ENCODE measurements at regions not wholly inside any gene's neighbourhood (a gene's known extent, or its start where the extent isn't known, plus 50 kb on each side); places are given as distances from the start of the nearest gene placed in this dataset.

DNA sequence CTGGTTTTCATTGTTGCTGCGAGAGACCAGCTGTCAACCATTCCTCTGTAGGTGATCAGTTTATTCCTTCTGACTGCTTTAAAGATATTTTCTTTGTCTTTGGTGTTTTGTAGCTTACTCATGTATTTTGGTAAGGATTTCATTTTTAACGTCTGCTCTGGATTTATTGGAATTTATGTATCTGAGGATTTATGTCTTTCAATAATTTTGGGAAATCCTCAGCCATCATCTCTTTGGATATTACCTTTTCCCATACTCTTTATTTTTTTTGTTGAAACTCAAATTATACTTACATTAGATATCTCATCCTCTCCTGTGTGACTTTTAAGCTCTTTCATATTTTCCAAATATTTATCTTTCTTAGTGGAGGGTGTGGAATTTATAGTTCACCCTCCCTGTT is 62.7 kb upstream of the COL8A1 start:
- no peaks in the 10 kb centered on the region for H3K27me3 ChIP-seq (ENCODE audit: insufficient read depth, poor library complexity, severe bottlenecking)
- DNase-seq (ENCODE audit: low spot score) = no peak
- H3K4me3 ChIP-seq (ENCODE audit: severe bottlenecking) = no peak overlapping the region
- no peak for ATAC-seq (ENCODE audit: low read depth)
- H3K27ac ChIP-seq (ENCODE audit: poor library complexity, severe bottlenecking) = no peak overlapping the region
- peaks cover 6% of the 10 kb centered on the region for H3K4me1 ChIP-seq (ENCODE audit: insufficient read depth, poor library complexity, severe bottlenecking)
- H3K9me3 ChIP-seq (ENCODE audit: severe bottlenecking) = no peaks in the 10 kb centered on the region
- H3K36me3 ChIP-seq (ENCODE audit: low read depth) = no peaks in the 10 kb centered on the region
- TF ChIP-seq, protein P1, sequence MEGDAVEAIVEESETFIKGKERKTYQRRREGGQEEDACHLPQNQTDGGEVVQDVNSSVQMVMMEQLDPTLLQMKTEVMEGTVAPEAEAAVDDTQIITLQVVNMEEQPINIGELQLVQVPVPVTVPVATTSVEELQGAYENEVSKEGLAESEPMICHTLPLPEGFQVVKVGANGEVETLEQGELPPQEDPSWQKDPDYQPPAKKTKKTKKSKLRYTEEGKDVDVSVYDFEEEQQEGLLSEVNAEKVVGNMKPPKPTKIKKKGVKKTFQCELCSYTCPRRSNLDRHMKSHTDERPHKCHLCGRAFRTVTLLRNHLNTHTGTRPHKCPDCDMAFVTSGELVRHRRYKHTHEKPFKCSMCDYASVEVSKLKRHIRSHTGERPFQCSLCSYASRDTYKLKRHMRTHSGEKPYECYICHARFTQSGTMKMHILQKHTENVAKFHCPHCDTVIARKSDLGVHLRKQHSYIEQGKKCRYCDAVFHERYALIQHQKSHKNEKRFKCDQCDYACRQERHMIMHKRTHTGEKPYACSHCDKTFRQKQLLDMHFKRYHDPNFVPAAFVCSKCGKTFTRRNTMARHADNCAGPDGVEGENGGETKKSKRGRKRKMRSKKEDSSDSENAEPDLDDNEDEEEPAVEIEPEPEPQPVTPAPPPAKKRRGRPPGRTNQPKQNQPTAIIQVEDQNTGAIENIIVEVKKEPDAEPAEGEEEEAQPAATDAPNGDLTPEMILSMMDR (IDR thresholded peaks at IDR 0.05; ENCODE audit: poor library complexity, severe bottlenecking) = no peak

- DNase-seq (ENCODE audit: low spot score) (no peak), ATAC-seq (ENCODE audit: low read depth) (no peak)
- H3K27ac ChIP-seq (ENCODE audit: poor library complexity, severe bottlenecking) = no peak overlapping the region
- H3K27me3 ChIP-seq (ENCODE audit: insufficient read depth, poor library complexity, severe bottlenecking) = no peaks in the 10 kb centered on the region
- no peak overlapping the region for H3K4me3 ChIP-seq (ENCODE audit: severe bottlenecking)
- TF ChIP-seq, protein P1 (IDR thresholded peaks at IDR 0.05; ENCODE audit: poor library complexity, severe bottlenecking) = no peak
- H3K9me3 ChIP-seq (ENCODE audit: severe bottlenecking) = no peaks in the 10 kb centered on the region
- H3K4me1 ChIP-seq (ENCODE audit: insufficient read depth, poor library complexity, severe bottlenecking) = no peaks in the 10 kb centered on the region
- H3K36me3 ChIP-seq (ENCODE audit: low read depth) = no peaks in the 10 kb centered on the region
These were observed 68.3 kb upstream of the COL8A1 start for GRCh38 chr3:99570061-99570460.

DNA sequence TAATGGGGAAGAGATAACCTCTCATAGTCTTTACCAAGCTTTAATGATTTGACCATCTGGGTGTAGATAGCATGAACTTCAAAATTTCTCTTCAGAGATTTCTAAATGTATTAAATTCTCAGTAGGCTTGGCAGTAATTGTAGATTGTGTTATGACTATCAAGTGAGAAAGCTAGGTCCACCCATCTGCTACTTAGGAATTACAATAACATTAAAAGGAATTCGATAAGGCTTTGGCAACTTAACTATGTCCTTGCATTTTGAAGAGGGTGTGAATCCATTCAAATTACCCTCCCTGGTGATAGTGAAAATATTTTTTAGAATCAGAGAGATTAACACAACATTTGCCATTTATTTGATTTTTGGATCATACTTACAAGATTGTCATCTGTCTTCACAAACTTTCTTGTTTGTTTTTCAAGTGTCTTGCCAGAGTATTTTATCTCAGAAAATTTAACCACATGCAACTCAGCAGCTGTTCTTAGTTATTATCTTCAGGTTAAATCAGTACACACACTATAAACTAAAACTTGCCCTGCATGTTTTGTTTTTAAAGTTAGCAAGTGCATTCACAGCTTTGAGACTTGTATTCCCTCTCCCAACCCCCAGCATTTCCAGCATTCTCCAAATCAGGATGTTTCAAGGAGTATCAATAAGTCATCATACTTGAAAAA is 69.6 kb upstream of the COL8A1 start:
- no peak for ATAC-seq (ENCODE audit: low read depth)
- H3K27ac ChIP-seq (ENCODE audit: poor library complexity, severe bottlenecking) = peak overlapping the region; percentile 11

GRCh38 chr3:99565331-99565730 is 73.1 kb upstream of the COL8A1 start:
- Histone ChIP-seq H3K36me3 (ENCODE audit: low read depth) (no peaks in the 10 kb centered on the region), H3K27ac (ENCODE audit: poor library complexity, severe bottlenecking) (peak overlapping the region; percentile 99), H3K9me3 (ENCODE audit: severe bottlenecking) (no peaks in the 10 kb centered on the region), H3K27me3 (ENCODE audit: insufficient read depth, poor library complexity, severe bottlenecking) (no peaks in the 10 kb centered on the region), H3K4me3 (ENCODE audit: severe bottlenecking) (no peak overlapping the region), H3K4me1 (ENCODE audit: insufficient read depth, poor library complexity, severe bottlenecking) (peaks cover 23% of the 10 kb centered on the region)
- ATAC-seq (ENCODE audit: low read depth) (no peak), DNase-seq (ENCODE audit: low spot score) (no peak)
- TF ChIP-seq, protein P1 (IDR thresholded peaks at IDR 0.05; ENCODE audit: poor library complexity, severe bottlenecking) = no peak

More for the DNA sequence above, 69.6 kb upstream of the COL8A1 start:
- Histone ChIP-seq H3K27me3 (ENCODE audit: insufficient read depth, poor library complexity, severe bottlenecking) (no peaks in the 10 kb centered on the region), H3K36me3 (ENCODE audit: low read depth) (no peaks in the 10 kb centered on the region), H3K4me1 (ENCODE audit: insufficient read depth, poor library complexity, severe bottlenecking) (peaks cover 6% of the 10 kb centered on the region), H3K4me3 (ENCODE audit: severe bottlenecking) (no peak overlapping the region), H3K9me3 (ENCODE audit: severe bottlenecking) (no peaks in the 10 kb centered on the region)
- no peak for DNase-seq (ENCODE audit: low spot score)
- TF ChIP-seq, protein P1 (IDR thresholded peaks at IDR 0.05; ENCODE audit: poor library complexity, severe bottlenecking) = no peak

DNA sequence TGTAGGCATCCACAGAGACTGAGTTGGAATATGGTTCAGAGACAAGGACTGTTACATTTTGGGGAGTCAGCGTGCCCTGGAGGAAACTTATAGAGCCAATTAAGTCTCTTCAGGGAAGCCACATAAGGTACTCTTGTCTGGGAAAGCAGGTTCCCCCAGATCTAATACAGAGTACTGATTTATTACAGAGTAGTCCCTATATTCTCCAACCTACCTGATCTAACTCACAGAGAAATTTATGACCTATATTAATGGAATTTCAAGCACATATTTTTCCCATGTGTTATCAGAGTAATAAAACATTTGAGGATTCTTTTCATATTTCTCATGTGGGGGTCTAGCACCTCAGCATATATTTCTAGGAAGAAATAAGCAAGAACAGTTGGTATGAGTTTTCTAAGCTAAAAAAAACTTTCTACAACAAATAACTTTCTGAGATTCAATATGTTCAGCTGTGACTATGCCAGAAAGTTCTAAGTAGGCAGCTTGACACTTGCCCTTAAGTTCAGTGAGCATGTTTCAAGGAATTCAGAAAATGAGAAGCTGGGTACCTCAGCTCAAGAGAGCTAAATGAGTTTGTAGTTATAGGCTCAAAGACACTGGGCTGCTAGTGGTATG is 75.3 kb upstream of the COL8A1 start:
- peaks cover 23% of the 10 kb centered on the region for H3K4me1 ChIP-seq (ENCODE audit: insufficient read depth, poor library complexity, severe bottlenecking)
- ATAC-seq (ENCODE audit: low read depth) = peak; percentile 90
- H3K9me3 ChIP-seq (ENCODE audit: severe bottlenecking) = no peaks in the 10 kb centered on the region
- no peak overlapping the region for H3K4me3 ChIP-seq (ENCODE audit: severe bottlenecking)
- H3K36me3 ChIP-seq (ENCODE audit: low read depth) = no peaks in the 10 kb centered on the region
- no peak for DNase-seq (ENCODE audit: low spot score)
- H3K27ac ChIP-seq (ENCODE audit: poor library complexity, severe bottlenecking) = peak overlapping the region; percentile 99
- no peaks in the 10 kb centered on the region for H3K27me3 ChIP-seq (ENCODE audit: insufficient read depth, poor library complexity, severe bottlenecking)
- TF ChIP-seq, protein P1 (IDR thresholded peaks at IDR 0.05; ENCODE audit: poor library complexity, severe bottlenecking) = no peak

Measured in RWPE2 (cell line).